Stomach (tissue), 8 donors: ENCODE measurements at regions not wholly inside any gene's neighbourhood (a gene's known extent, or its start where the extent isn't known, plus 50 kb on each side); places are given as distances from the start of the nearest gene placed in this dataset.

Experiments
- DNase-seq, 2 donors: peaks; one replicate each; pipeline versions ENCODE4 v3.0.0 to v3.0.0-alpha.2; 2013 to 2019
- H3K27ac ChIP-seq, 5 donors: fragments of 200-600 bp in 4 of 5; sonication (generic) in 4 of 5; one replicate each; pipeline ENCODE4 v1.5.1; 2013 to 2019; ENCODE audit warnings: mild to moderate bottlenecking in 1 of 5, moderate library complexity in 1 of 5
- H3K27me3 ChIP-seq, 3 donors: fragments of 200-600 bp; sonication (generic); one replicate each; pipeline ENCODE4 v1.5.1; 2017 to 2019; ENCODE audit warnings: mixed run types in 1 of 3
- H3K36me3 ChIP-seq, 4 donors: fragments of 200-600 bp; sonication (generic); 1 replicate in 3 of 4; 2 replicates in 1 of 4; pipeline ENCODE4 v1.5.1; 2016 to 2019
- H3K4me1 ChIP-seq, 4 donors: fragments of 200-600 bp; sonication (generic); one replicate each; pipeline ENCODE4 v1.5.1; 2016 to 2019
- H3K4me3 ChIP-seq, 4 donors: fragments of 200-600 bp; sonication (generic) in 3 of 4; one replicate each; pipeline ENCODE4 v1.5.1; 2016 to 2019; ENCODE audit warnings: mild to moderate bottlenecking in 1 of 4
- H3K9me3 ChIP-seq, 4 donors: fragments of 200-600 bp; sonication (generic); one replicate each; pipeline ENCODE4 v1.5.1; 2016 to 2019
- EP300 ChIP-seq: sonication (generic); formaldehyde crosslinking; IDR thresholded peaks from one replicate; pipeline ENCODE4 v1.6.1; 2017; ENCODE audit warnings: antibody characterized with exemption
- POLR2A ChIP-seq, 4 donors: fragments of 450-650 bp; IDR thresholded peaks; one replicate each; pipeline ENCODE4 v1.6.1; 2016; ENCODE audit warnings: antibody characterized with exemption in 4 of 4, control low read depth in 2 of 4, mild to moderate bottlenecking in 1 of 4, moderate library complexity in 1 of 4
- POLR2AphosphoS5 ChIP-seq, 3 donors: sonication (generic); formaldehyde crosslinking; IDR thresholded peaks; one replicate each; pipeline ENCODE4 v1.6.1; 2016; ENCODE audit warnings: antibody characterized with exemption in 3 of 3
- WGBS, 5 donors: extraction: QIAGEN DNeasy Blood & Tissue Kit in 3 of 5; methylation state at CpG; one replicate each; pipeline versions ENCODE4 v1.1.5 to v1.1.7; 2013 to 2018; 5-methylcytosine and 5-hydroxymethylcytosine counted together
- intact Hi-C: fragments of 100-400 bp; cut with DNase I; formaldehyde crosslinking; loops from one replicate; pipeline ENCODE4 v1.15.1; 2023; ENCODE audit warnings: low total_unique reads
- TF ChIP-seq, protein P1 (sequence below), 7 experiments: fragments of 450-650 bp in 4 of 7; fragments of 200-600 bp in 3 of 7; sonication (generic) in 3 of 7; IDR thresholded peaks; one replicate each; pipeline ENCODE4 v1.5.1; 2016 to 2019; ENCODE audit warnings: antibody characterized with exemption in 7 of 7, control low read depth in 2 of 7, mild to moderate bottlenecking in 1 of 7
- donor health status: healthy with polysubstance abuse.
- donor health status: Bipolar disorder and iron deficiency.
- donor health status: healthy.

GRCh38 chr11:113534625-113535024 lies 59.4 kb upstream of the DRD2 start:
- Histone ChIP-seq H3K27ac (no peak overlapping the region), H3K4me1 (no peaks in the 10 kb centered on the region), H3K9me3 (no peaks in the 10 kb centered on the region), H3K4me3 (no peak overlapping the region), H3K36me3 (no peaks in the 10 kb centered on the region), H3K27me3 (peaks cover 0 to 27% (median 0%) of the 10 kb centered on the region in 3 donors)
- WGBS, 5 donors, result 61 to 76% (median 75%) methylated on average over 4 of the region's 4 CpGs
- no peak for DNase-seq
- TF ChIP-seq POLR2AphosphoS5 (IDR thresholded peaks at IDR 0.05) (no peak), POLR2A (IDR thresholded peaks at IDR 0.05) (no peak), EP300 (no peak)
- TF ChIP-seq, protein P1, sequence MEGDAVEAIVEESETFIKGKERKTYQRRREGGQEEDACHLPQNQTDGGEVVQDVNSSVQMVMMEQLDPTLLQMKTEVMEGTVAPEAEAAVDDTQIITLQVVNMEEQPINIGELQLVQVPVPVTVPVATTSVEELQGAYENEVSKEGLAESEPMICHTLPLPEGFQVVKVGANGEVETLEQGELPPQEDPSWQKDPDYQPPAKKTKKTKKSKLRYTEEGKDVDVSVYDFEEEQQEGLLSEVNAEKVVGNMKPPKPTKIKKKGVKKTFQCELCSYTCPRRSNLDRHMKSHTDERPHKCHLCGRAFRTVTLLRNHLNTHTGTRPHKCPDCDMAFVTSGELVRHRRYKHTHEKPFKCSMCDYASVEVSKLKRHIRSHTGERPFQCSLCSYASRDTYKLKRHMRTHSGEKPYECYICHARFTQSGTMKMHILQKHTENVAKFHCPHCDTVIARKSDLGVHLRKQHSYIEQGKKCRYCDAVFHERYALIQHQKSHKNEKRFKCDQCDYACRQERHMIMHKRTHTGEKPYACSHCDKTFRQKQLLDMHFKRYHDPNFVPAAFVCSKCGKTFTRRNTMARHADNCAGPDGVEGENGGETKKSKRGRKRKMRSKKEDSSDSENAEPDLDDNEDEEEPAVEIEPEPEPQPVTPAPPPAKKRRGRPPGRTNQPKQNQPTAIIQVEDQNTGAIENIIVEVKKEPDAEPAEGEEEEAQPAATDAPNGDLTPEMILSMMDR (IDR thresholded peaks at IDR 0.05), result no peak
- intact Hi-C loops, result loop anchor here (5.0 kb wide), 1 partner anchor 227 kb away; no protein-coding TSS in a partner anchor

GRCh38 chr11:113533425-113533698 lies 58.2 kb upstream of the DRD2 start:
- peaks cover 0 to 20% (median 0%) of the 10 kb centered on the region in 3 donors for H3K27me3 ChIP-seq
- 64 to 77% (median 67%) methylated on average over 4 of the region's 4 CpGs for WGBS, 5 donors
- H3K27ac ChIP-seq, result no peak overlapping the region
- no peaks in the 10 kb centered on the region for H3K36me3 ChIP-seq
- no peaks in the 10 kb centered on the region for H3K9me3 ChIP-seq
- DNase-seq, result no peak
- TF ChIP-seq, protein P1 (IDR thresholded peaks at IDR 0.05), result no peak
- no peak for TF ChIP-seq POLR2AphosphoS5 (IDR thresholded peaks at IDR 0.05)
- no peak for TF ChIP-seq POLR2A (IDR thresholded peaks at IDR 0.05)
- TF ChIP-seq EP300, result no peak
- no peaks in the 10 kb centered on the region for H3K4me1 ChIP-seq
- intact Hi-C loops, result loop anchor here (5.0 kb wide), 1 partner anchor 226 kb away; no protein-coding TSS in a partner anchor
- H3K4me3 ChIP-seq, result no peak overlapping the region

DNA sequence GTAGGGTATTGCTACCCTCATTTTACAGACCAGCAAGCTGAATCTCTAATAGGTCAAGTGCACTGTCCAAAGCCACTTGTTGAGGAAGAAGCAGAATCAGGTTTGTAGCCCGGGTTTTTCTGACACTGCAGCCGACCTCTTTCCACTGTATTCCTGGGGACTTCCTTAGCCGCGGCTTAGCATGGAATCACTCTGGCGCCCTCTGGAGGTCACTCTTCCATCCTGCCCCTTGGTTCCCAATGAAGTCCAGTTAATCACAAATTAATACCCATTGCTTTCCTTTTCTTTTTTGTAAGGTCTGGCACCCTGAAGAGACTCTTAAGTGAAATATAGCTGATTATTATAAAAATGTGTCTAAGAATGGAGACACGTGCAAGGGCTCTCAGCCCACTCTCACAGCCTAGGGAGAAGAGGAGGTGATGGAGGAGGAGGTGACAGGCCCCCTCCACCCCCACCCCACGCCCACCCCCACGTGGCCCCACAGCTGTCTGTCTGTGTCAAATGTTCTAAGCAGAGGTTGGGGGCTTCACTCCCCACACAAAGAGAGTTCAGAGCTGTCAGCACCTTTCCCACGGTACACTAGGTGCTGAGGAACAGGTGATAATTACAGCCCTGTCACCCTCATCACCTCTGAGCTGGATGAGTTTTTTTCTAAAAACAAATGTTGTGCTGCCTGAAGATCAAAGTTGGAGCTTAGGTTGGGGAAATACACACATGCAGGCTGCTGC lies 57.7 kb upstream of the DRD2 start:
- Histone ChIP-seq H3K4me3 (no peak overlapping the region), H3K4me1 (no peaks in the 10 kb centered on the region), H3K36me3 (no peaks in the 10 kb centered on the region), H3K9me3 (no peaks in the 10 kb centered on the region), H3K27me3 (peaks cover 0 to 20% (median 0%) of the 10 kb centered on the region in 3 donors), H3K27ac (no peak overlapping the region)
- 5 to 17% (median 13%) methylated on average over 9 of the region's 9 CpGs for WGBS, 5 donors
- TF ChIP-seq EP300 (no peak), POLR2AphosphoS5 (IDR thresholded peaks at IDR 0.05) (no peak), POLR2A (IDR thresholded peaks at IDR 0.05) (no peak)
- TF ChIP-seq, protein P1 (IDR thresholded peaks at IDR 0.05), result peak in 5 of 7 experiments; percentile 52 to 82 (median 75)
- DNase-seq, result peak; percentile 82 to 90
- intact Hi-C loops, result loop anchor here (5.0 kb wide), 1 partner anchor 226 kb away; no protein-coding TSS in a partner anchor

DNA sequence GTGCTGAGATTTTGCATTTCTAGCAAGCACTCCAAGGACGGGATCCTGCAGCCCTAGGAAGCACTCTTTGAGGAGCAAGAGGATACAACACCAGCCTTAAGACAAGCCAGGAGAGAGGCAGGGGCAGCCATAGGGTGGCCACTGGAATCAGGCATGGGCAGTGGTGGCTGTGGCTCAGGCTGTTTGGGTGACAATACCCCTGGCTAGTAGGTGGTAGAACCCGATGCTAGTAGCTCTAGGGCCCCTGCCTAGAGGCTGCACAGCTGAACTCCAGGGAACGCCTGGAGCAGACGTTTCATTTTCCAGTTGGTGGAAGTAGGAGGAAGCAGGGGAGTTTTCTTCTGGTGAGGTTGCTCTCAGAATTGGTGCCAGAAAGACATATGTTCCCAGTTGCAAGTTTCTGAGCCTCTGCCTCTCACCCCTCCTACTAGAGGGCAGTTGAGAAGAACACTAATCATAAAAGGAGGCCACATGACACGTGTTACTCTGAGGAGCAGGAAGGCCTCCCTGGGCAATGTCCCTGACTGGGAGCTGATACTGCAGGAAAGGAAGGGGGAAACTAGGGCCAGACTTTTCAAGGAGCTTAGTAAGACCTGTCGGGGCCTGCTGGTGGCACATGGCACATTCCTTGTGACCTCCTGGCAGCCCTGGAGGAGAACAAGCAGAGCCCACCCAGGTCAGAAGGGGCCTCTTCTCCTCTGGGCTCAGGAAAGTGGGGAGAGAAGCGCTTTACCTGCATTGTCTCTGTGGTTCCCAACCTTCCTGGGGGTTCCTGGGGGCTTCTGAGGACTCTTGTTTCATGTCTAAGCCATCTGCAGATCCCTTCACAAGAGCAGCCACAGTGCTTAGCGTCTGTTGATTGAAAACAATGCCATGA lies 56.6 kb upstream of the DRD2 start:
- H3K27ac ChIP-seq, result no peak overlapping the region
- H3K36me3 ChIP-seq, result no peaks in the 10 kb centered on the region
- H3K4me1 ChIP-seq, result no peaks in the 10 kb centered on the region
- WGBS, 5 donors, result 54 to 71% (median 66%) methylated on average over 8 of the region's 8 CpGs
- intact Hi-C loops, result loop anchor here (5.0 kb wide), 1 partner anchor 225 kb away; no protein-coding TSS in a partner anchor
- no peak overlapping the region for H3K4me3 ChIP-seq
- no peak for TF ChIP-seq EP300
- no peak for TF ChIP-seq POLR2A (IDR thresholded peaks at IDR 0.05)
- TF ChIP-seq, protein P1 (IDR thresholded peaks at IDR 0.05), result no peak
- no peak for TF ChIP-seq POLR2AphosphoS5 (IDR thresholded peaks at IDR 0.05)
- DNase-seq, result peak in 1 of 2 donors; percentile 24
- H3K27me3 ChIP-seq, result peaks cover 0 to 20% (median 0%) of the 10 kb centered on the region in 3 donors
- no peaks in the 10 kb centered on the region for H3K9me3 ChIP-seq
